Ovary (tissue), 7 donors: ENCODE measurements at regions not wholly inside any gene's neighbourhood (a gene's known extent, or its start where the extent isn't known, plus 50 kb on each side); places are given as distances from the start of the nearest gene placed in this dataset.

Experiments
- DNase-seq, 5 donors: peaks; one replicate each; pipeline ENCODE4 v3.0.0-alpha.2; 2019 to 2020
- H3K27ac ChIP-seq, 2 donors: fragments of 200-600 bp; one replicate each; pipeline versions ENCODE4 v1.5.1 to v1.8.0; 2019 to 2022
- H3K27me3 ChIP-seq: fragments of 200-600 bp; one replicate; pipeline ENCODE4 v1.8.0; 2022
- H3K36me3 ChIP-seq: fragments of 200-600 bp; sonication (generic); one replicate; pipeline ENCODE4 v1.5.1; 2019
- H3K4me1 ChIP-seq: one replicate; pipeline ENCODE4 v1.8.1; 2013; ENCODE audit warnings: mild to moderate bottlenecking, moderate library complexity; ENCODE audit not compliant: insufficient read depth
- H3K4me3 ChIP-seq: fragments of 200-600 bp; sonication (generic); one replicate; pipeline ENCODE4 v1.5.1; 2017
- H3K9me3 ChIP-seq, 2 donors: fragments of 200-600 bp in 1 of 2; sonication (generic) in 1 of 2; one replicate each; pipeline versions ENCODE4 v1.5.1 to v1.8.1; 2013 to 2019; ENCODE audit warnings: mild to moderate bottlenecking in 1 of 2, moderate library complexity in 1 of 2
- EP300 ChIP-seq: sonication (generic); formaldehyde crosslinking; IDR thresholded peaks from one replicate; pipeline ENCODE4 v1.6.1; 2017; ENCODE audit warnings: antibody characterized with exemption
- POLR2A ChIP-seq: fragments of 450-650 bp; IDR thresholded peaks from one replicate; pipeline ENCODE4 v1.6.1; 2017; ENCODE audit warnings: antibody characterized with exemption, mild to moderate bottlenecking, moderate library complexity
- WGBS, 3 donors: extraction: QIAGEN DNeasy Blood & Tissue Kit in 1 of 3; methylation state at CpG; one replicate each; pipeline versions ENCODE4 v1.1.5 to v1.1.7; 2013 to 2017; 5-methylcytosine and 5-hydroxymethylcytosine counted together
- intact Hi-C, 4 donors: fragments of 100-400 bp; cut with DNase I; formaldehyde crosslinking; loops; one replicate each; pipeline versions ENCODE4 v1.11.0 to v1.15.1; 2022 to 2023
- TF ChIP-seq, protein P1 (sequence below), 3 donors: fragments of 450-650 bp in 2 of 3; fragments of 200-600 bp in 1 of 3; IDR thresholded peaks; one replicate each; pipeline versions ENCODE4 v1.5.1 to v1.8.0; 2016 to 2022; ENCODE audit warnings: antibody characterized with exemption in 3 of 3, mild to moderate bottlenecking in 1 of 3
- donor health status: DM: no; HTN: no; CAD: no; lungs with moderate emphysema.
- donor health status: DM: no; HTN: no; CAD: no.
- donor health status: Bipolar disorder and iron deficiency.
- donor health status: DM: no; HTN: no; CAD: no.
- donor health status: DM: yes; HTN: yes; CAD: no.

DNA sequence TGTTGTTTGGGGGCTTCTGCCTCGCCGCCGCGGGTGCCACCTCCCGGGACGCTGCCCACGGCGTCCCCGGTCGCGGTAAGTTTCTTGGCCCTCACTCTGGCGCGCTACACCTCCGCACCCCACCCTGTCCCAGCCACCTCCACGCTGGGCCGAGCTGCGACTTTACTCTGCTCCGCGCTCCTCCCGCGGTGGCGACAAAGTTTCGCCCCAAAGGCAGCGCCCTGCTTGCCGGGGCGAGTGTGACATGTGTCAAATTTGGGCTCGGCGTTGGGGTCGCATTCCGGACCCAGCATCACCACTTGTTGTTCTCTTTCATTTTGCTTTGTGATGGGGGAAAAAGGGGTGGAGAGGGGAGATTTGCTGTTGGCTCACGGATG is 167.7 kb upstream of the PPP1R3A start:
- H3K27me3 ChIP-seq, result no peaks in the 10 kb centered on the region
- H3K4me3 ChIP-seq, result peak overlapping the region; percentile 80
- peak overlapping the region; percentile 77 to 97 for H3K27ac ChIP-seq
- no peaks in the 10 kb centered on the region for H3K9me3 ChIP-seq
- 1% methylated on average over 31 of the region's 31 CpGs for WGBS, 3 donors
- TF ChIP-seq, protein P1, sequence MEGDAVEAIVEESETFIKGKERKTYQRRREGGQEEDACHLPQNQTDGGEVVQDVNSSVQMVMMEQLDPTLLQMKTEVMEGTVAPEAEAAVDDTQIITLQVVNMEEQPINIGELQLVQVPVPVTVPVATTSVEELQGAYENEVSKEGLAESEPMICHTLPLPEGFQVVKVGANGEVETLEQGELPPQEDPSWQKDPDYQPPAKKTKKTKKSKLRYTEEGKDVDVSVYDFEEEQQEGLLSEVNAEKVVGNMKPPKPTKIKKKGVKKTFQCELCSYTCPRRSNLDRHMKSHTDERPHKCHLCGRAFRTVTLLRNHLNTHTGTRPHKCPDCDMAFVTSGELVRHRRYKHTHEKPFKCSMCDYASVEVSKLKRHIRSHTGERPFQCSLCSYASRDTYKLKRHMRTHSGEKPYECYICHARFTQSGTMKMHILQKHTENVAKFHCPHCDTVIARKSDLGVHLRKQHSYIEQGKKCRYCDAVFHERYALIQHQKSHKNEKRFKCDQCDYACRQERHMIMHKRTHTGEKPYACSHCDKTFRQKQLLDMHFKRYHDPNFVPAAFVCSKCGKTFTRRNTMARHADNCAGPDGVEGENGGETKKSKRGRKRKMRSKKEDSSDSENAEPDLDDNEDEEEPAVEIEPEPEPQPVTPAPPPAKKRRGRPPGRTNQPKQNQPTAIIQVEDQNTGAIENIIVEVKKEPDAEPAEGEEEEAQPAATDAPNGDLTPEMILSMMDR (IDR thresholded peaks at IDR 0.05), result no peak
- no peak for TF ChIP-seq EP300
- no peak for TF ChIP-seq POLR2A
- intact Hi-C loops, result loop anchor here in 1 of 4 donors (10.0 kb wide), 2 partner anchors 328 to 838 kb away; partner anchors contain the start of genes FOXP2 and MDFIC
- H3K36me3 ChIP-seq, result no peaks in the 10 kb centered on the region
- no peaks in the 10 kb centered on the region for H3K4me1 ChIP-seq
- DNase-seq, result peak in 2 of 5 donors; percentile 30 to 37

DNA sequence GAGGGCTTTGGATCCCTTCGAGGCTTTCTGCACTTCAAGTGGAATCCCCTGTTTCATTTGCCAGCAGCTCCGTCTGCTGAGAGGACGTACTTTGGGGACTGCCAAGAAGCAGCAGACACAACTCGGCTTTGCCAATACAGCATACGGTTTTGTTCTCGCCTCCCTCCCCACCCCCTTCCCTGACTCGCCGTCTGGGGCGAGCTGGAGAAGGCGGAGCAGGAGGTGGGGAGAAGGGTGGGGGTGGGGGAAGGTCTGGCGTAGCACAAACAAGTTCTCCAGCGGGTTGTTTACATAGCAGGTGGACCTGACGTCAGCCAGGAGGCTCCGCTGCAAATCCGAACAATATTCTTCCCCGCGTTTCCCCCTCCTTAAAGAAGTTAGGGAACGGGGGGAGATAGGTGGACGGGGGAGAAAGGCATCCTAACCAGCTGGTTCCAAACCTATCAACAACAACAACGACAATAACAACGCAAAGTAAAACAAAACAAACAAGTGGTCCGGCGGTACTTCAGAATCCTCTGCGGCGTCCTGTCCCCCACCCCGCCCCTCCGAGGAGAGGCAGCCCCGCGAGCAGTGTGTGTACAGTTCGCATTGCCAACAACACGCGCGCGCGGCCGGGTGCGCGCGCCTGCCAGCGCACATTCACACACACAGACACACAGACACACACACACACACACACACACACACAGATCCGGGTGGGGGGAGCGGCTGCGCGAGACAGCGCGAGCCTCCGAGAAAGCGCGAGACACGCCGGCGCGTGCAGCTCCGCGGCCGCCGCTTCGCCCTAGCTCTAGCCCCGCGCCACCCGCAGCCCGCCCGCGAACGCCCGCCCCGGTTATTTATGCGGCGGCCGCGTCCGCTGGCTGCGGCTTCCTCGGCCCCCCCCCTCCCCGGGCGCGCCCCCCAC is 167.0 kb upstream of the PPP1R3A start:
- Histone ChIP-seq H3K27ac (peak overlapping the region; percentile 77 to 97), H3K4me3 (peak overlapping the region; percentile 80), H3K27me3 (no peaks in the 10 kb centered on the region), H3K36me3 (no peaks in the 10 kb centered on the region), H3K4me1 (no peaks in the 10 kb centered on the region), H3K9me3 (no peaks in the 10 kb centered on the region)
- peak; percentile 88 to 91 (median 89) for DNase-seq
- intact Hi-C loops, result loop anchor here in 1 of 4 donors (10.0 kb wide), 2 partner anchors 329 to 839 kb away; partner anchors contain the start of genes FOXP2 and MDFIC
- TF ChIP-seq POLR2A (peak; percentile 60), EP300 (no peak)
- TF ChIP-seq, protein P1 (IDR thresholded peaks at IDR 0.05), result no peak
- 0 to 1% (median 1%) methylated on average over 57 to 77 of the region's 77 CpGs for WGBS, 3 donors

DNA sequence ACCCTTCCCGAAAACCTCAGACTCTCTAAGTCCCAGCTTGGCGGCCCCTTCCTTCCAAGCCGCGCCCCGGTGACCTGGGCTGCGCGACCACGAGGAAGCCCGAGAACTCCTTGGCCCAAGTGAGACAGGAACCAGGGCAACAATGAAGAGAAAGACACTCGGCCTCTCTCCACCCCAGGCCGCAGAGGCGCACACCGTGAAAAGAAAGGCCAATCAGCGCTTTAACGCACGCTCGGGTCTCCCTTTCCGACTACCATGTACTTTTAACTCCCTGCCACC is 166.4 kb upstream of the PPP1R3A start:
- Histone ChIP-seq H3K27me3 (no peaks in the 10 kb centered on the region), H3K36me3 (no peaks in the 10 kb centered on the region), H3K9me3 (no peaks in the 10 kb centered on the region), H3K4me3 (peak overlapping the region; percentile 80), H3K27ac (peak overlapping the region; percentile 77 to 97), H3K4me1 (no peaks in the 10 kb centered on the region)
- intact Hi-C loops, result loop anchor here in 1 of 4 donors (10.0 kb wide), 2 partner anchors 330 to 840 kb away; partner anchors contain the start of genes FOXP2 and MDFIC
- TF ChIP-seq POLR2A (no peak), EP300 (no peak)
- TF ChIP-seq, protein P1 (IDR thresholded peaks at IDR 0.05), result no peak
- DNase-seq, result no peak
- WGBS, 3 donors, result 1% methylated on average over 18 of the region's 18 CpGs

DNA sequence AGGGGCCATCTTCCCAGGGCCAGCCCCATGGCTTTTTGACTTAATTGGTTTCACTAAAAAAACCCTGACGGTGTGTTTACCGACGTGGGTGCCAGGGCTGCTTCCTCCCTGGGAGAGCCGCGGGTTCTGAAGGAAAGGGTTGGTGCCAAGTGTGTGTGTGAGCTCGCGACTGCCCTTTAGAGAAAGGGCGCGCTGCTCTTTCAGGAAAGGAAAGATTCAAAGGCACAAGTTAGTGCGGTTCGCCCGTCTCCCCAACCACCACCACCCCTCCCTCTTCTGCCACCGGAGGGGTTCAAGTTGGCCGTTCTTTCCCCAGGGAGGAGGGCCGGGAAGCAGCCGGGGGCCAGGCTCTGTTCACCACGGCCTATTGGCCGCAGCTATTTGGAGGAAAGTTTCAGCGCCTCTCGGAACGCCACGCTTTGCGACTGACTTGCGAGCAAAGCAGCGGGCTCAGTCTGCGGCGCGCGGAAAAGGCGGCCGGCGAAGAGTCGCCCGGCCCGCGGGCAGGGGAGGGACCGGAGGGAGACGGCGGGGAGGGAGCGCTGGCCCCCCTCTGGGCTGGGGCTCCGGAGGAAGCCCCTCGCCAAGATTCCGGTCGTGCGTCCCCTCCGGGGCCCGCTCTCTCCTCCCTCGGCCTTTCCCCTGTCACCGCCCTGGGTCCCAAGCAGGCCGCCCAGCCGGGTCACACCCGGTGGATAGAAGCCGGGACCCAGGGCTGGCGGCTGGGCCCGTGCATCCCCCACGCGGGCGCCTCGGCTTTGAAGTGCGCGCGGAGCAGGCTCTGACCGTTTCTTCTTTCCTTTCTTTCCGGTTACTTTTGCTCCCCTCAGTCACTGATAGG is 165.9 kb upstream of the PPP1R3A start:
- peak; percentile 50 to 70 (median 67) for DNase-seq
- intact Hi-C loops, result loop anchor here in 1 of 4 donors (10.0 kb wide), 2 partner anchors 330 to 840 kb away; partner anchors contain the start of genes FOXP2 and MDFIC
- WGBS, 3 donors, result 1 to 2% (median 2%) methylated on average over 63 to 64 of the region's 64 CpGs
- Histone ChIP-seq H3K4me1 (no peaks in the 10 kb centered on the region), H3K9me3 (no peaks in the 10 kb centered on the region), H3K27ac (peak overlapping the region; percentile 77 to 97), H3K27me3 (no peaks in the 10 kb centered on the region), H3K36me3 (no peaks in the 10 kb centered on the region), H3K4me3 (peak overlapping the region; percentile 80)
- TF ChIP-seq POLR2A (no peak), EP300 (no peak)
- TF ChIP-seq, protein P1 (IDR thresholded peaks at IDR 0.05), result no peak
